ENCODE measurements at regions not wholly inside any gene's neighbourhood (a gene's known extent, or its start where the extent isn't known, plus 50 kb on each side); places are given as distances from the start of the nearest gene placed in this dataset.

- BruUV-seq (replicated peaks), result no TSS peak
- Histone ChIP-seq H3K9ac (ENCODE audit: low read length) (no peak overlapping the region), H3K27ac (ENCODE audit: low read length) (no peak overlapping the region), H3K9me3 (ENCODE audit: low read length) (no peaks in the 10 kb centered on the region), H3K36me3 (ENCODE audit: low read depth, low read length) (no peaks in the 10 kb centered on the region), H3K4me2 (ENCODE audit: low read length) (no peak overlapping the region), H3K27me3 (ENCODE audit: low read length) (no peaks in the 10 kb centered on the region), H2AFZ (ENCODE audit: low read length) (no peak overlapping the region), H4K20me1 (ENCODE audit: low read length) (no peaks in the 10 kb centered on the region), H3F3A (ENCODE audit: low read length, unreplicated experiment) (no peaks in the 10 kb centered on the region), H3K9me2 (replicated peaks; ENCODE audit: low read length) (no peaks in the 10 kb centered on the region), H3K4me1 (ENCODE audit: insufficient read depth, low read length) (no peaks in the 10 kb centered on the region), H3K4me3 (ENCODE audit: low read length) (no peak overlapping the region), H3K79me2 (ENCODE audit: low read length) (no peaks in the 10 kb centered on the region)
- DNase-seq (no peak), ATAC-seq (no peak)
- ChIA-PET CTCF (no interaction called here), POLR2A (ENCODE audit: unreplicated experiment) (no interaction called here)
- TF ChIP-seq EZH2 (IDR thresholded peaks at IDR 0.05; ENCODE audit: low read length, unreplicated experiment) (no peak), EZH2phosphoT487 (IDR thresholded peaks at IDR 0.05; ENCODE audit: borderline replicate concordance, low read length) (no peak)
- intact Hi-C loops (cut with micrococcal nuclease), result no loop called here
Observed at GRCh38 chr9:108727580-108728111, 128.1 kb downstream of the ACTL7B start.

GRCh38 chr9:108724652-108725051, 131.1 kb downstream of the ACTL7B start:
- CTCF ChIA-PET, result no interaction called here
- Histone ChIP-seq H3K4me2 (ENCODE audit: low read length) (no peak overlapping the region), H3K79me2 (ENCODE audit: low read length) (no peaks in the 10 kb centered on the region), H3K27ac (ENCODE audit: low read length) (no peak overlapping the region), H3K9me2 (replicated peaks; ENCODE audit: low read length) (no peaks in the 10 kb centered on the region), H3F3A (ENCODE audit: low read length, unreplicated experiment) (no peaks in the 10 kb centered on the region), H3K9ac (ENCODE audit: low read length) (no peak overlapping the region), H3K4me1 (ENCODE audit: insufficient read depth, low read length) (no peaks in the 10 kb centered on the region), H2AFZ (ENCODE audit: low read length) (no peak overlapping the region), H3K27me3 (ENCODE audit: low read length) (no peaks in the 10 kb centered on the region), H3K36me3 (ENCODE audit: low read depth, low read length) (no peaks in the 10 kb centered on the region), H4K20me1 (ENCODE audit: low read length) (no peaks in the 10 kb centered on the region), H3K4me3 (ENCODE audit: low read length) (no peak overlapping the region), H3K9me3 (ENCODE audit: low read length) (no peaks in the 10 kb centered on the region)
- no TSS peak for BruUV-seq (replicated peaks)
- POLR2A ChIA-PET (ENCODE audit: unreplicated experiment), result no interaction called here
- ATAC-seq (no peak), DNase-seq (no peak)
- intact Hi-C loops (cut with micrococcal nuclease), result no loop called here
- TF ChIP-seq EZH2phosphoT487 (IDR thresholded peaks at IDR 0.05; ENCODE audit: borderline replicate concordance, low read length) (no peak), EZH2 (IDR thresholded peaks at IDR 0.05; ENCODE audit: low read length, unreplicated experiment) (no peak), CTCF (conservative IDR thresholded peaks at IDR 0.05; ENCODE audit: low read depth, low read length) (no peak)

- no TSS peak for BruUV-seq (replicated peaks)
- no peak for ATAC-seq
Observed at GRCh38 chr9:108724122-108724521, 131.7 kb downstream of the ACTL7B start.

GRCh38 chr9:108722396-108722795, 133.4 kb downstream of the ACTL7B start:
- Histone ChIP-seq H3K9me3 (ENCODE audit: low read length) (no peaks in the 10 kb centered on the region), H3K36me3 (ENCODE audit: low read depth, low read length) (no peaks in the 10 kb centered on the region), H3K4me2 (ENCODE audit: low read length) (no peak overlapping the region), H3K4me1 (ENCODE audit: insufficient read depth, low read length) (no peaks in the 10 kb centered on the region), H3K9me2 (replicated peaks; ENCODE audit: low read length) (no peaks in the 10 kb centered on the region), H3K27ac (ENCODE audit: low read length) (no peak overlapping the region), H4K20me1 (ENCODE audit: low read length) (no peaks in the 10 kb centered on the region), H3K79me2 (ENCODE audit: low read length) (no peaks in the 10 kb centered on the region), H3K9ac (ENCODE audit: low read length) (no peak overlapping the region), H2AFZ (ENCODE audit: low read length) (no peak overlapping the region), H3K4me3 (ENCODE audit: low read length) (no peak overlapping the region), H3F3A (ENCODE audit: low read length, unreplicated experiment) (no peaks in the 10 kb centered on the region), H3K27me3 (ENCODE audit: low read length) (no peaks in the 10 kb centered on the region)
- DNase-seq (no peak), ATAC-seq (no peak)
- ChIA-PET POLR2A (ENCODE audit: unreplicated experiment) (no interaction called here), CTCF (no interaction called here)
- intact Hi-C loops (cut with micrococcal nuclease), result no loop called here
- BruUV-seq (replicated peaks), result no TSS peak
- TF ChIP-seq CTCF (conservative IDR thresholded peaks at IDR 0.05; ENCODE audit: low read depth, low read length), result no peak
- no peak for TF ChIP-seq EZH2 (IDR thresholded peaks at IDR 0.05; ENCODE audit: low read length, unreplicated experiment)
- TF ChIP-seq EZH2phosphoT487 (IDR thresholded peaks at IDR 0.05; ENCODE audit: borderline replicate concordance, low read length), result no peak

More at GRCh38 chr9:108724122-108724521, 131.7 kb downstream of the ACTL7B start:
- Histone ChIP-seq H4K20me1 (ENCODE audit: low read length) (no peaks in the 10 kb centered on the region), H3K36me3 (ENCODE audit: low read depth, low read length) (no peaks in the 10 kb centered on the region), H3K27me3 (ENCODE audit: low read length) (no peaks in the 10 kb centered on the region), H3K9me2 (replicated peaks; ENCODE audit: low read length) (no peaks in the 10 kb centered on the region), H3K27ac (ENCODE audit: low read length) (no peak overlapping the region), H3F3A (ENCODE audit: low read length, unreplicated experiment) (no peaks in the 10 kb centered on the region), H3K4me2 (ENCODE audit: low read length) (no peak overlapping the region), H3K9me3 (ENCODE audit: low read length) (no peaks in the 10 kb centered on the region), H3K79me2 (ENCODE audit: low read length) (no peaks in the 10 kb centered on the region), H3K4me1 (ENCODE audit: insufficient read depth, low read length) (no peaks in the 10 kb centered on the region), H2AFZ (ENCODE audit: low read length) (no peak overlapping the region), H3K9ac (ENCODE audit: low read length) (no peak overlapping the region), H3K4me3 (ENCODE audit: low read length) (no peak overlapping the region)
- ChIA-PET CTCF (no interaction called here), POLR2A (ENCODE audit: unreplicated experiment) (no interaction called here)
- intact Hi-C loops (cut with micrococcal nuclease), result no loop called here
- no peak for TF ChIP-seq EZH2phosphoT487 (IDR thresholded peaks at IDR 0.05; ENCODE audit: borderline replicate concordance, low read length)
- no peak for DNase-seq
